ENCODE measurements at regions not wholly inside any gene's neighbourhood (a gene's known extent, or its start where the extent isn't known, plus 50 kb on each side); places are given as distances from the start of the nearest gene placed in this dataset.

DNA sequence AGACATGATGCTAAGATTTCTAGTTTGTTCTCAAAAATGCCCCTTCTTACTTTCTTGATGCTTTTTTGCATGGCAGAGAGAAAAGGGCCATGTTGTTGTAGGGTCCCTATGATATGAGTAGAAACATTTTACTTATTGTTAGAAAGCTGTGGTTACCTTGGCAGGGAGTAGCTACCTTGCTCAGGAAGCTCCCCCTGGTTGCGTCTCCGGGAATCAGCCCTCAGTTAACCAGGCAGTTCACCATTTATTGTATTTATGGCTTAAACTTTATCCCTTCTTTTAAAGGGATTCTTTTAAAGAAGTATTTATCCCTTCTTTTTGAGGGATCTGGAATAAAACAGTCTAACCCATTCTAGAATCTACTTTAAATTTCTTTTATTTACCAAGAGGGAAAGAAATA is 113.9 kb upstream of the PROKR2 start:
- Histone ChIP-seq H3K4me1 (no peaks in the 10 kb centered on the region), H3K4me3 (no peak overlapping the region), H3K27me3 (no peaks in the 10 kb centered on the region), H3K9me3 (no peaks in the 10 kb centered on the region), H3K27ac (no peak overlapping the region), H3K36me3 (no peaks in the 10 kb centered on the region)
- intact Hi-C loops (cut with DNase I), result no loop called here
- DNase-seq (no peak), ATAC-seq (no peak)
- WGBS, 4 donors, result 24 to 59% (median 32%) methylated on average over 2 of the region's 2 CpGs
- TF ChIP-seq, protein P1, sequence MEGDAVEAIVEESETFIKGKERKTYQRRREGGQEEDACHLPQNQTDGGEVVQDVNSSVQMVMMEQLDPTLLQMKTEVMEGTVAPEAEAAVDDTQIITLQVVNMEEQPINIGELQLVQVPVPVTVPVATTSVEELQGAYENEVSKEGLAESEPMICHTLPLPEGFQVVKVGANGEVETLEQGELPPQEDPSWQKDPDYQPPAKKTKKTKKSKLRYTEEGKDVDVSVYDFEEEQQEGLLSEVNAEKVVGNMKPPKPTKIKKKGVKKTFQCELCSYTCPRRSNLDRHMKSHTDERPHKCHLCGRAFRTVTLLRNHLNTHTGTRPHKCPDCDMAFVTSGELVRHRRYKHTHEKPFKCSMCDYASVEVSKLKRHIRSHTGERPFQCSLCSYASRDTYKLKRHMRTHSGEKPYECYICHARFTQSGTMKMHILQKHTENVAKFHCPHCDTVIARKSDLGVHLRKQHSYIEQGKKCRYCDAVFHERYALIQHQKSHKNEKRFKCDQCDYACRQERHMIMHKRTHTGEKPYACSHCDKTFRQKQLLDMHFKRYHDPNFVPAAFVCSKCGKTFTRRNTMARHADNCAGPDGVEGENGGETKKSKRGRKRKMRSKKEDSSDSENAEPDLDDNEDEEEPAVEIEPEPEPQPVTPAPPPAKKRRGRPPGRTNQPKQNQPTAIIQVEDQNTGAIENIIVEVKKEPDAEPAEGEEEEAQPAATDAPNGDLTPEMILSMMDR (IDR thresholded peaks at IDR 0.05), result no peak
- TF ChIP-seq POLR2A (IDR thresholded peaks at IDR 0.05), result no peak

DNA sequence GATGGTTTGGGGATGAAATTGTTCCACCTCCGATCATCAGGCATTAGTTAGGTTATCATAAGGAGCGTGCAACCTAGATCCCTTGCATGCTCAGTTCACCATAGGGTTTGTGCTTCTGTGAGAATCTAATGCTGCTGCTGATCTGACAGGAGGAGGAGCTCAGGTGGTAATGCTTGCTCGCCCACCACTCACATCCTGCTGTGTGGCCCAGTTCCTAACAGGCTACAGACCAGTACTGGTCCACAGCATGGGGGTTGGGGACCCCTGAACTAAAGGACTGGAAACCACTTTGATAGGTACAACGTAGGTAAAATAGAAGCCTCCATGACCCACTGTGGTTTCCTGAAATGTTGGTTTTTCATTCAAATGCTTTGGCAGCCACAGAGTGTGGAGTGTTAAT is 109.3 kb upstream of the PROKR2 start:
- ATAC-seq (no peak), DNase-seq (no peak)
- intact Hi-C loops (cut with DNase I), result no loop called here
- 68 to 82% (median 72%) methylated on average over 4 of the region's 4 CpGs for WGBS, 4 donors
- Histone ChIP-seq H3K36me3 (no peaks in the 10 kb centered on the region), H3K27me3 (peaks cover 0 to 4% (median 0%) of the 10 kb centered on the region in 9 donors), H3K9me3 (peaks cover 0 to 5% (median 0%) of the 10 kb centered on the region in 12 donors), H3K4me1 (no peaks in the 10 kb centered on the region), H3K27ac (no peak overlapping the region), H3K4me3 (no peak overlapping the region)
- TF ChIP-seq, protein P1 (IDR thresholded peaks at IDR 0.05), result no peak
- TF ChIP-seq POLR2A (IDR thresholded peaks at IDR 0.05), result no peak

DNA sequence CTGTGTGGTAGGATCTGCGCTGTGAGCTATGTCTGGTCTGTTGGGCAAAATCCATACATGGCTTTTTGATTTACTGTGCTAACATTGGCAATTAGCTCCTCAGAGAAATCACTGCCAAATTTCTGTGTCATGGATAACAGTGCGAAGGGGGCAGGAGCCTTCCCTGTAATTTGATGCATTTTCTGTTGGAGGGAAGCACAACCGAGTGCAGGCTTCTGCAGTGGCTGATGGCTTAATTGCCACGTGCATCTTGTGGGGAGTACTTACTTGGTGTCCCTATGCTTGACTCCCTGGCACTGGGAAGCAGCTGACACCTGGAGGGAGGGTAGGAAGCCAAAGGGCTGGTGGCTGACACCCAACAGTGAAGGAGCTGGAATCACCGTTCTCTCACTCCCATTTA is 99.3 kb upstream of the PROKR2 start:
- WGBS, 4 donors, result 55 to 66% (median 62%) methylated on average over 5 of the region's 5 CpGs
- ATAC-seq (no peak), DNase-seq (no peak)
- no peak for TF ChIP-seq POLR2A (IDR thresholded peaks at IDR 0.05)
- TF ChIP-seq, protein P1 (IDR thresholded peaks at IDR 0.05), result no peak
- Histone ChIP-seq H3K27ac (no peak overlapping the region), H3K4me3 (no peak overlapping the region), H3K36me3 (no peaks in the 10 kb centered on the region), H3K4me1 (no peaks in the 10 kb centered on the region), H3K27me3 (no peaks in the 10 kb centered on the region), H3K9me3 (no peaks in the 10 kb centered on the region)
- intact Hi-C loops (cut with DNase I), result no loop called here

DNA sequence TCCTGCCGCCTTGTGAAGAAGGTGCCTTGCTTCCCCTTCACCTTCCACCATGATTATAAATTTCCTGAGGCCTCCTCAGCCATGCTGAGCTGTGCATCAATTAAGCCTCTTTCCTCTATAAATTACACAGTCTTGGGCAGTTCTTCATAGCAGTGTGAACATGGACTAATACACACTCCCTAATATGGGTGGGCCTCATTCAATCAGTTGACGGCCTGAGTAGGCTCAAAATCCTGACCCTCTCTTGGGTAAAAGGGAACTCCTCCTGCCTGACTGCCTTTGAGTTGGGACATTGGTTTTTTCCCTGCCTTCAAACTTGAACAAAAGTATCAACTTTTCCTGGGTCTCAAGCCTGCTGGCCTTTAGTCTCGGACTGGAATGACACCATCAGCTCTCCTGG is 96.6 kb upstream of the PROKR2 start:
- TF ChIP-seq POLR2A (IDR thresholded peaks at IDR 0.05), result no peak
- TF ChIP-seq, protein P1 (IDR thresholded peaks at IDR 0.05), result no peak
- WGBS, 4 donors, result 89 to 97% (median 91%) methylated on average over 3 of the region's 3 CpGs
- DNase-seq (no peak), ATAC-seq (no peak)
- Histone ChIP-seq H3K4me1 (no peaks in the 10 kb centered on the region), H3K4me3 (no peak overlapping the region), H3K36me3 (no peaks in the 10 kb centered on the region), H3K9me3 (no peaks in the 10 kb centered on the region), H3K27ac (no peak overlapping the region), H3K27me3 (peaks cover 0 to 5% (median 0%) of the 10 kb centered on the region in 9 donors)
- intact Hi-C loops (cut with DNase I), result no loop called here
